Lower leg skin (tissue), 4 donors: ENCODE measurements at regions not wholly inside any gene's neighbourhood (a gene's known extent, or its start where the extent isn't known, plus 50 kb on each side); places are given as distances from the start of the nearest gene placed in this dataset.

Source experiments
- DNase-seq, 2 donors: peaks; one replicate each; pipeline ENCODE4 v3.0.0-alpha.2; 2019; ENCODE audit warnings: low spot score in 2 of 2
- H3K4me3 ChIP-seq: fragments of 200-600 bp; sonication (generic); 2 replicates; pipeline ENCODE4 v1.5.1; 2017; ENCODE audit warnings: mild to moderate bottlenecking, low read depth; ENCODE audit not compliant: poor library complexity, severe bottlenecking
- POLR2A ChIP-seq, 2 donors: fragments of 450-650 bp; IDR thresholded peaks; one replicate each; pipeline ENCODE4 v1.6.1; 2016 to 2017; ENCODE audit warnings: antibody characterized with exemption in 2 of 2, mild to moderate bottlenecking in 1 of 2, moderate library complexity in 1 of 2
- WGBS, 2 donors: methylation state at CpG; one replicate each; pipeline ENCODE4 v1.1.5; 2018; 5-methylcytosine and 5-hydroxymethylcytosine counted together
- intact Hi-C: fragments of 100-400 bp; cut with DNase I; formaldehyde crosslinking; loops from one replicate; pipeline ENCODE4 v1.15.0; 2023; ENCODE audit warnings: low total_unique reads
- TF ChIP-seq, protein P1 (sequence below), 3 donors: fragments of 450-650 bp; IDR thresholded peaks; one replicate each; pipeline ENCODE4 v1.5.1; 2016; ENCODE audit warnings: antibody characterized with exemption in 3 of 3, mild to moderate bottlenecking in 3 of 3, moderate library complexity in 2 of 3

DNA sequence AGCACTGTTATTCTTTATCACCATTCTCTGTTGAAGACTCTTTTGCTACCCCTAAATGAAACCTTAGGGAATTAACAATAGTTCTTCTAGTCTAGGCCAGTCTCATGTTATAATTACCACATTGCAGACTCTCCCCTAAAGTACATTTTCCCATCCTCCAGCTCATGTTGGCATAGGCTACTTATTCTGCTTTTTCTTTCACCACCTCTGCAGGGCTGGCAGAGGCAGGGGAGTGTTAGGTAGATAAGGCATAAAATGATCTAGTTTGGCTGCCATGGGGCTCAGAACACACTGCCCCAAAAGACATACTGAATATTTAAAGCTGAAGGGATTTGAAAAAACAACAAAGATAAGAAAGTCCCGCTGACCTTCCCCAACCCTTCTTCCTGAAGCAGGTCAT lies 82.7 kb upstream of the RFC3 start:
- no peak for TF ChIP-seq POLR2A (IDR thresholded peaks at IDR 0.05)
- TF ChIP-seq, protein P1, sequence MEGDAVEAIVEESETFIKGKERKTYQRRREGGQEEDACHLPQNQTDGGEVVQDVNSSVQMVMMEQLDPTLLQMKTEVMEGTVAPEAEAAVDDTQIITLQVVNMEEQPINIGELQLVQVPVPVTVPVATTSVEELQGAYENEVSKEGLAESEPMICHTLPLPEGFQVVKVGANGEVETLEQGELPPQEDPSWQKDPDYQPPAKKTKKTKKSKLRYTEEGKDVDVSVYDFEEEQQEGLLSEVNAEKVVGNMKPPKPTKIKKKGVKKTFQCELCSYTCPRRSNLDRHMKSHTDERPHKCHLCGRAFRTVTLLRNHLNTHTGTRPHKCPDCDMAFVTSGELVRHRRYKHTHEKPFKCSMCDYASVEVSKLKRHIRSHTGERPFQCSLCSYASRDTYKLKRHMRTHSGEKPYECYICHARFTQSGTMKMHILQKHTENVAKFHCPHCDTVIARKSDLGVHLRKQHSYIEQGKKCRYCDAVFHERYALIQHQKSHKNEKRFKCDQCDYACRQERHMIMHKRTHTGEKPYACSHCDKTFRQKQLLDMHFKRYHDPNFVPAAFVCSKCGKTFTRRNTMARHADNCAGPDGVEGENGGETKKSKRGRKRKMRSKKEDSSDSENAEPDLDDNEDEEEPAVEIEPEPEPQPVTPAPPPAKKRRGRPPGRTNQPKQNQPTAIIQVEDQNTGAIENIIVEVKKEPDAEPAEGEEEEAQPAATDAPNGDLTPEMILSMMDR (IDR thresholded peaks at IDR 0.05): no peak
- intact Hi-C loops: no loop called here
- H3K4me3 ChIP-seq: no peak overlapping the region
- no peak for DNase-seq
- 81 to 91% methylated on average over 1 of the region's 1 CpG for WGBS, 2 donors

DNA sequence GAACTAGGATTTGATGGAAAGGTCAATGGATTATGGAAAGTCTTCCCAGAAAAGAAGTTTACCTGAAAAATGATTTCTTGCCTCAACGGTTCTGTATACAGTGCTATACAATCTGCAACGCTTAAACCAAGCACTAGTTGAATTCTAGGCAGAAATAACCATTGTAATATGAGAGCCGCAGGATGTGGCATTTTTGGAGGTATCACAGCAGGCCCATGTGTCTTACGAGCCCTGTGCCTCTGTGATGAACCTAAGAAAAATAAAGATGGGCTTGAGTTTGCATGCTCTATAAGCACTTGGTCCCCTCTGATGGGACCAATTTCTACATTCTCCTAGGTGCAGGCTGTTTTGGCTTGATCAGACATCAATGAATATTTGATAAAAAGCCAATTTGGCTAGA lies 78.7 kb upstream of the RFC3 start:
- intact Hi-C loops: no loop called here
- TF ChIP-seq, protein P1 (IDR thresholded peaks at IDR 0.05): no peak
- TF ChIP-seq POLR2A (IDR thresholded peaks at IDR 0.05): no peak
- DNase-seq: no peak
- H3K4me3 ChIP-seq: no peak overlapping the region
- 88 to 91% methylated on average over 4 of the region's 4 CpGs for WGBS, 2 donors

GRCh38 chr13:33740134-33740538 lies 77.8 kb upstream of the RFC3 start:
- 45 to 53% methylated on average over 2 of the region's 2 CpGs for WGBS, 2 donors
- H3K4me3 ChIP-seq: no peak overlapping the region
- DNase-seq: no peak
- intact Hi-C loops: no loop called here
- no peak for TF ChIP-seq POLR2A (IDR thresholded peaks at IDR 0.05)
- TF ChIP-seq, protein P1 (IDR thresholded peaks at IDR 0.05): no peak

- TF ChIP-seq, protein P1 (IDR thresholded peaks at IDR 0.05): no peak
- no peak for TF ChIP-seq POLR2A (IDR thresholded peaks at IDR 0.05)
- intact Hi-C loops: no loop called here
- 90 to 92% methylated on average over 4 of the region's 4 CpGs for WGBS, 2 donors
- no peak overlapping the region for H3K4me3 ChIP-seq
- no peak for DNase-seq
Observed at GRCh38 chr13:33742321-33742720, 75.6 kb upstream of the RFC3 start.

- 71 to 84% methylated on average over 6 of the region's 6 CpGs for WGBS, 2 donors
- TF ChIP-seq POLR2A (IDR thresholded peaks at IDR 0.05): no peak
- TF ChIP-seq, protein P1 (IDR thresholded peaks at IDR 0.05): no peak
Observed at GRCh38 chr13:33743438-33744368, 74.2 kb upstream of the RFC3 start.

More at GRCh38 chr13:33743438-33744368, 74.2 kb upstream of the RFC3 start:
- DNase-seq: no peak
- intact Hi-C loops: no loop called here
- no peak overlapping the region for H3K4me3 ChIP-seq
